ENCODE measurements at regions not wholly inside any gene's neighbourhood (a gene's known extent, or its start where the extent isn't known, plus 50 kb on each side); places are given as distances from the start of the nearest gene placed in this dataset.
"Not testable (repeated sequence)": the region's sequence is repeated elsewhere in the genome, so short reads cannot be mapped to it uniquely, and the experiment has no call there.

GRCh38 chr6:167708501-167709094, 118.1 kb upstream of the AFDN start:
- no peak for DNase-seq (ENCODE audit: low spot score)

DNA sequence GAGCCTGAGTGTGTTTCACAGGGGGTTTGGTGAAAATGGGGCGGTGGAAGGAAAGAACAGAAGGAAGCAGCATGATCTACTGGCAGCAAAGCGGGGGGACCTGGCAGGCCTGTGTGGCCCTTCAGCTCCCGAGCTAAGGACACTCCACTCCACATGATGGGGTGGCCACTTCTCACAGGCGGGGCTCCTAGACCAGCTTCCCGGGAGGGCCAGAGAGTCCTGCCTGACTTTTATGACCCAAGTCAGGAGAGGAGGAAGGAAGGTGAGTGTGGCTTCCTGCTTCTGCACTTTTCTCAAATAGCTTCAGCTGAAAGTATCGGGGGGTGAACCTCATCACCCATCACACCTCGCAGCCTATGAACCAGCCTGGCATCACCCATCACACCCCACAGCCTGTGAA, 117.5 kb upstream of the AFDN start:
- DNase-seq (ENCODE audit: low spot score): no peak

- DNase-seq (ENCODE audit: low spot score): not testable (repeated sequence)
Observed at GRCh38 chr6:167709776-167710336, 116.9 kb upstream of the AFDN start.

GRCh38 chr6:167710363-167710920, 116.3 kb upstream of the AFDN start:
- no peak for DNase-seq (ENCODE audit: low spot score)

DNA sequence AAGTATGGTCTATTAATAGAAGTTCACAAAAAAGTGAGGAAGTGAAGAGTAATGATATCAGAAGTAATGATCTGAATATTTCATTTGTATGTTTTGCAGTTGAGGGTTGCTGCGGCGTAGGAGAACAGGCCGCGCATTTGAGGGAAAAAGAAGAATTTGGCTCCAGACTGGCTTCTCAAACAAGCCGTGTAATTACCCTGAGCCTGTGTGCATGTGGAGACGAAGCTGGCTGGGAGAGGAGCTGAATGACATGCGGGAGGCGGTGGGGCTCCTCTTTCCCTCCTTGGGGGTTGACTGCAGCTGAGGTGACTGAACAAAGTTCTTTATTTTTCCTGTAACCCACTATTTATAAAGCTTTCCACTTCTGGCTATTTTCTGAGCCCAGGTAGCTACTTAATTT, 115.5 kb upstream of the AFDN start:
- no peak for DNase-seq (ENCODE audit: low spot score)

- no peak for DNase-seq (ENCODE audit: low spot score)
Observed at GRCh38 chr6:167711768-167712730, 114.7 kb upstream of the AFDN start.

GRCh38 chr6:167712731-167713475, 113.8 kb upstream of the AFDN start:
- DNase-seq (ENCODE audit: low spot score): no peak

GRCh38 chr6:167714152-167714551, 112.6 kb upstream of the AFDN start:
- DNase-seq (ENCODE audit: low spot score): no peak

GRCh38 chr6:167717455-167717854, 109.3 kb upstream of the AFDN start:
- DNase-seq (ENCODE audit: low spot score): no peak

DNA sequence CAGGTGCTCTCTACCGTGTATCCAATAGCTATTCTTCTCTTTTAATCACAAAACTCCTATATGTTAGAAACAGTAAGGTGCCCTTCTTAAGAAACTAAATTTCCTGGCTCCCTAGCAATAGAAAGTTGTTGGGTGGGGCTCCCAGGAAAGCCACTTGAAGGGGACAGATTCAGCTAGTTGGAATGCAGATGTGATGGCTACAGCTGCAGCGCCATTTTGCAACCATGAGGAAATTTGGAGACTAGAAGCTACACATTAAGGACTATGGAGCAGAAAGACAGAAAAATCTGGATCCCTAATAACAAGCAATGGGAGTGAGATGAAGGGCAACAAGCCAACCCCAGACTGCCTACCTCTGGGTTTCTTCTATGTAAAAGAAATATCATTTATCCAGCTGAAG, 108.8 kb upstream of the AFDN start:
- no peak for DNase-seq (ENCODE audit: low spot score)

GRCh38 chr6:167719920-167720319, 106.8 kb upstream of the AFDN start:
- DNase-seq (ENCODE audit: low spot score): no peak

DNA sequence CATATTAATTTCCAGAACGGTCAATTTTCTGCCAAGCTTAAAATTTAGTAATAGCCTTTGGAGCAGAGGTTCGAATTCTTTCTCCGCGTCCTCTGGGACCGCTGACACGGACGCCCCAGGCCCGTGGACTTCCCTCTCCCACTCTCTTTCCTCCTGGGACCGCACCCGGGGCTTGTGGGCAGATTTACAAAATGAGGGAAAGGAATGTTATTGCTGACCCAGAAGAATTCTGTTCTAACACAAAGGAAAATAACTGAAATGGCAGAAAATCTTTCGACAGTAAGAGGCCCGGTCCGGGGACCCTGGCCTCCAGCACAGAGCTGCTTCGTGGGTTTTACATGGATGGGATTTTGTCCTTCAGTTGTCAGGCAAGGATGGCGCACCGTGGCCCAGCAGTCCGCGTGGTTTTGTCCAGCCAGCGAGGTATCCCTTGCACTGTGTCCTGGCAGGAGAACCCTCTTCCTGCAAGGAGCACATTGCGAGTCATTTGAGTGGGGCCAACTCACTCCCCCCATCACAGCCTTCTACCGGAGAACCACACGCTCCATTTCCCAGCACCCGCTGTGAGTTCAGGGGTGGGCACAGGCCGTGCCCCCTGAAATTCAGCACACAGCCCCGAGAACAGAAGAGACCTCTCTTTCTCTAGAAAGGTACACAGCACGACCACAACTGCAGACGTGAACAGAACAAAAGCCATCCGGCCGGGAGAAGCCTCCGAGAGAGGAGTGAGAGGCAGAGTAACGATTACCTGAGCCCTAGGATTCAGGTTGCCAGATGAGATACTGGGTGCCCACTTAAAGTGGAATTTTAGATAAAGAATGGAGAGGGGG, 106.0 kb upstream of the AFDN start:
- no peak for DNase-seq (ENCODE audit: low spot score)

- DNase-seq (ENCODE audit: low spot score): no peak
Observed at GRCh38 chr6:167721291-167721690, 105.4 kb upstream of the AFDN start.

DNA sequence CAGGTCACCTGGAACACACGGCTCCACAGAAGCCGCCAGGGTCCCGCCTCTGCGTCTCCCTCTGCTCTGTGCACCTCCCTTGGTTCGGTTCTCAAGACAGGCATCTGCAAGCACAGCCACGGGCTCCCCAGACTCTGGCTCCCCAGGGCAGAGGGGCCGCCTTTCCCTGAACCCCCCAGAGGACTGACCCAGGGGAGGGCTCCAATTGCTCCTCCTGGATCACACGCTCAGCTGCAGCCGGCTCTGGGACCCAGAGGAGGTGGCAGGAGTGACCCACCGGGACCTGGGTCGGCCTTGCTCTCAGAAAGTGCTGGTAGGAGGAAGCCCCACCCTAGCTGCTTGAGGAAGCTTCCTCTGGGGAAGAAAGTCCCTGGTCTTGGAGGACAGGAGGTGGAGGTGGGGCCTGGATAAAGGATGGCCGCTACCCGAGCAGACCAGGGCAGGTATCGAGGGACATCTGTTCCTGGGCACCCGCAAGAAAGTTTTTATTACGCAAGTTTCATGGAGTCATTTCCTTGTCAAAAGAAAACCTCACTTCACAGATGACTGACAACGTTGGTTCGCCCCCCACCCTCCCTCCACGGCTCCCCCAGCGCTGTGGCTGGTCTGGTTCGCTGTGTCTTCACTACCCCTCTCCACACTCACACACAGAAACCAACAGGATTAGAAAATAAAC, 103.9 kb upstream of the AFDN start:
- DNase-seq (ENCODE audit: low spot score): no peak

DNA sequence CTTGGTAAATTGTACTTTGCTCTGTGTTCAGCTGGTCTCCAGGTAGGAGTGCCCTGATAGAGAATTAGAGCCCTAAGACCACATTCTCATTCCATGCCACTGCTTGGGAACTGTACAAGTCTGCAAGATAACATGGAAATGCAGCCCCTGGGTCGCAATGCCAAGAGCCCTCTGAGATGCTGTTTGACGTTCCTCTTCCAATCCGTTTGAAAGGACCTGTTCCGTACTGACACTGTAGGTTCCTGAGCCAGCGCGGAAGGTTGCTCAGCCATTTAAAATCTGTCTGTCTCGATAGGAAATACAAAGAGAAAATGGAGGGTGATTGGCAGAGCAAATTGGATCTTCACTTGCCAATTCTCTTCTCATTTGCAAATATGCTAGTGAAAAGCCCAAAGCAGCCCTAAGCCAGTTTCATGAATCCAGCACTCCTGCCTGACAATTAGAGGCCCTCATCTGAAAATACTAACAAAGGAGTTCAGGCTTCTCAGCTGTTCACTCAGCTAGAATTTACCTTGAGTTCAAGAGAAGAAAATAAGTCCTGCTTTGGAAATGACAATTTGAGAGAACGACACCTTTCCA, 100.6 kb upstream of the AFDN start:
- DNase-seq (ENCODE audit: low spot score): no peak

GRCh38 chr6:167730441-167730840, 96.3 kb upstream of the AFDN start:
- no peak for DNase-seq (ENCODE audit: low spot score)

DNA sequence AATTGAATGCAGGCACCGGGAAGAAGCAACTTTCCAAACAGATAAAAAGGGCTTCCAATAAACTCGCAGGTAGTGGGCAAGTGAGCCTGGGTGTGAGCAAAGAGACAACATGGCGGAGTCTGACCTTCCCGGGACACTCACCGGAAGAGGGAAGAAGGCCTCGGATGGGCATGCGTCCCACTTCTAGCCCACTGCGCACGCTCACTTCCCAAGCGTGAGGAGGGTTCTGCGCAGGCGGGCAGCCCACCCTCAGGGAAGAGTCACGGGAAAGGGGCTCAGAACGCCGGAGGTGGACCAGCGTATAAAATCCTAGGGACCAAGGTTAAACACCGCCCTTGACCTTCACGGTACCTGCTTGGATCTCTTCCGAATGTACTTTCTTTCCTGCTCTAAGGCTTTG, 95.5 kb upstream of the AFDN start:
- no peak for DNase-seq (ENCODE audit: low spot score)

DNA sequence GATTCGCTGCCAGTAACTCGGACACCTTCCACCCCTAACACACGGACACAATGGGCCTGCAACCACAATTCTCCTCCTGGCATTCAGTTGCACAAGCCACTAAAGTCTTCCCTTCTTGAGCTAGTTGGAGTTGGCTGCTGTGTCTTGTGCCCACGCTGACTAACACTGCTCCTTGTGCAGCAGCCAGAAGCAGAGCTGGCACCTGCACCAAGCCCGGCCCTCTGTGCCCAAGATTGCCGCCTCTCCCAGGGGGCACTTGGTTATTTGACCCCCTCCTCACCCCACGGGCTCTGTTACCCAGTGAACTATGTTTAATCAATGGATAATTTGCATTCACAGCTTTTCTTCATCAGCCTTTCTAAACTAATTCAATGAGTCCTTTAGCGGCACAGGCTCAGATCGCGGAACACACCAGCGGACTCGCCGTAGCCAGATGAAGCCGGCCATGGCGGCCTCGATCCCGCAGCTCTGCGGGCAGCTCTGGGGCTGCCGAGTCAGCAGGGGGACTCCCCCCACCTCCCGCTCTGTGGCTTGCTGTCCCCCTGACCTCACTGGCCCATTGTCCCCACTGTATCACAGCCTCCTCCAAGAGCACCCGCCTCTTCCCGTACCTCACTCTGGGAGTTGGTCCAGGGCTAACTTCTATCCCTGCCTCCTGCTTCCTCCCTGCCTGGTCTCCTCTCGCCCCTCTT, 94.8 kb upstream of the AFDN start:
- DNase-seq (ENCODE audit: low spot score): no peak
